PFSK-1 (cell line): ENCODE measurements at regions not wholly inside any gene's neighbourhood (a gene's known extent, or its start where the extent isn't known, plus 50 kb on each side); places are given as distances from the start of the nearest gene placed in this dataset.

Source experiments
- REST ChIP-seq, 2 experiments: IDR thresholded peaks; 2 replicates each; pipeline versions ENCODE4 v1.6.1 to v1.8.0; 2011 to 2012; ENCODE audit warnings: low read depth in 2 of 2, low read length in 2 of 2, control low read depth in 1 of 2, inconsistent platforms in 1 of 2, mild to moderate bottlenecking in 1 of 2, moderate library complexity in 1 of 2; ENCODE audit not compliant: insufficient read depth in 1 of 2
- SIN3A ChIP-seq: IDR thresholded peaks from 2 replicates; pipeline ENCODE4 v1.6.1; 2012; ENCODE audit warnings: mild to moderate bottlenecking, low read length, moderate library complexity, borderline replicate concordance; ENCODE audit not compliant: insufficient read depth

DNA sequence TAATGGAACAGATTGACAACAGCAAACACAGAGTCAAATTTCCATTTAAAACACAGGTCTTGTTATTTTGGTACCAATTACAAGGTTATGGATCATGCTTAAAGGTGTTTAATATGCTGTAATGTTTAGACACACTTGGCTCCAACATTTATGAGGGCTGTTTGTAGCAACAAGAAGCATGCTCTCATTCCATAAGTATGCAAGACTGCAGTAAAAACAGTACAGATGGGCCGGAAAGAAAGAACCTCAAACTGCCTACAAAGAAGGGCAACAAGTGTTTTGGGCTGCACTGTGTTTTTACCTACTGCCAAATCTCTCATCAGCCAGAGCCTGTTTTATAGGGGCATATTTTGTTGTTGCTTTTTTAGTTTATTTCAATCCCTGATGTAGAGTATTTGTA is 100.5 kb upstream of the HS3ST3A1 start:
- no peak for TF ChIP-seq REST (IDR thresholded peaks at IDR 0.05; ENCODE audit: insufficient read depth in 1 of 2, low read depth in 2 of 2, low read length in 2 of 2)
- no peak for TF ChIP-seq SIN3A
